ENCODE measurements at regions not wholly inside any gene's neighbourhood (a gene's known extent, or its start where the extent isn't known, plus 50 kb on each side); places are given as distances from the start of the nearest gene placed in this dataset.
"Not testable (repeated sequence)": the region's sequence is repeated elsewhere in the genome, so short reads cannot be mapped to it uniquely, and the experiment has no call there.

GRCh38 chr13:22940090-22940710 lies 240.6 kb upstream of the SGCG start:
- no peaks in the 10 kb centered on the region for H3K9me3 Mint-ChIP-seq
- ATAC-seq (ENCODE audit: low read depth) = no peak
- no peak for TF ChIP-seq CTCF (IDR thresholded peaks at IDR 0.05)
- POLR2A ChIA-PET = no interaction called here
- H3K27ac Mint-ChIP-seq = no peak overlapping the region
- no peaks in the 10 kb centered on the region for H3K4me1 Mint-ChIP-seq
- intact Hi-C loops (cut with micrococcal nuclease) = no loop called here
- no peak overlapping the region for H3K4me3 Mint-ChIP-seq
- no peak for DNase-seq
- CTCF ChIA-PET = no interaction called here
- no peaks in the 10 kb centered on the region for H3K27me3 Mint-ChIP-seq
- H3K36me3 Mint-ChIP-seq (ENCODE audit: low read depth) = no peaks in the 10 kb centered on the region

- Mint-ChIP-seq H3K4me3 (no peak overlapping the region), H3K4me1 (no peaks in the 10 kb centered on the region), H3K36me3 (ENCODE audit: low read depth) (no peaks in the 10 kb centered on the region), H3K9me3 (no peaks in the 10 kb centered on the region), H3K27me3 (no peaks in the 10 kb centered on the region), H3K27ac (no peak overlapping the region)
- ATAC-seq (ENCODE audit: low read depth) = no peak
- ChIA-PET POLR2A (no interaction called here), CTCF (no interaction called here)
- no peak for TF ChIP-seq CTCF (IDR thresholded peaks at IDR 0.05)
- no peak for DNase-seq
- intact Hi-C loops (cut with micrococcal nuclease) = no loop called here
Measured at GRCh38 chr13:22940736-22941135, 240.0 kb upstream of the SGCG start.

- intact Hi-C loops (cut with micrococcal nuclease); H3K4me3 Mint-ChIP-seq; H3K4me1 Mint-ChIP-seq; H3K27me3 Mint-ChIP-seq; H3K36me3 Mint-ChIP-seq (ENCODE audit: low read depth); DNase-seq; CTCF ChIA-PET; H3K27ac Mint-ChIP-seq; ATAC-seq (ENCODE audit: low read depth); POLR2A ChIA-PET; H3K9me3 Mint-ChIP-seq: not testable (repeated sequence)
Measured at GRCh38 chr13:22941495-22941894, 239.3 kb upstream of the SGCG start.

- intact Hi-C loops (cut with micrococcal nuclease); ATAC-seq (ENCODE audit: low read depth): not testable (repeated sequence)
Measured at GRCh38 chr13:22942831-22943230, 237.9 kb upstream of the SGCG start.

GRCh38 chr13:22944378-22944777 lies 236.4 kb upstream of the SGCG start:
- TF ChIP-seq CTCF (IDR thresholded peaks at IDR 0.05) = no peak
- ChIA-PET CTCF (no interaction called here), POLR2A (no interaction called here)
- Mint-ChIP-seq H3K4me1 (no peaks in the 10 kb centered on the region), H3K36me3 (ENCODE audit: low read depth) (no peaks in the 10 kb centered on the region), H3K27me3 (no peaks in the 10 kb centered on the region), H3K4me3 (no peak overlapping the region), H3K9me3 (no peaks in the 10 kb centered on the region), H3K27ac (no peak overlapping the region)
- DNase-seq = no peak
- intact Hi-C loops (cut with micrococcal nuclease) = no loop called here
- no peak for ATAC-seq (ENCODE audit: low read depth)

More at GRCh38 chr13:22942831-22943230, 237.9 kb upstream of the SGCG start:
- H3K27ac Mint-ChIP-seq; H3K4me1 Mint-ChIP-seq; H3K4me3 Mint-ChIP-seq; H3K27me3 Mint-ChIP-seq; H3K9me3 Mint-ChIP-seq; POLR2A ChIA-PET; DNase-seq; H3K36me3 Mint-ChIP-seq (ENCODE audit: low read depth); CTCF ChIA-PET: not testable (repeated sequence)

GRCh38 chr13:22945321-22946226 lies 235.2 kb upstream of the SGCG start:
- no peak for ATAC-seq (ENCODE audit: low read depth)
- H3K27me3 Mint-ChIP-seq = no peaks in the 10 kb centered on the region
- H3K4me3 Mint-ChIP-seq = no peak overlapping the region
- H3K4me1 Mint-ChIP-seq = no peaks in the 10 kb centered on the region
- TF ChIP-seq CTCF (IDR thresholded peaks at IDR 0.05) = no peak
- ChIA-PET POLR2A (no interaction called here), CTCF (no interaction called here)
- H3K27ac Mint-ChIP-seq = no peak overlapping the region
- intact Hi-C loops (cut with micrococcal nuclease) = no loop called here
- no peaks in the 10 kb centered on the region for H3K36me3 Mint-ChIP-seq (ENCODE audit: low read depth)
- no peak for DNase-seq
- H3K9me3 Mint-ChIP-seq = peaks cover 3% of the 10 kb centered on the region
